Activated T-cell treated with anti-CD3 and anti-CD28 coated beads for 4 hours (primary cell): ENCODE measurements at regions not wholly inside any gene's neighbourhood (a gene's known extent, or its start where the extent isn't known, plus 50 kb on each side); places are given as distances from the start of the nearest gene placed in this dataset.

Experiments used
- DNase-seq: peaks from one replicate; pipeline ENCODE4 v3.0.0-alpha.2; 2020

GRCh38 chr5:98986587-98986986 lies 57.8 kb upstream of the CHD1 start:
- DNase-seq: no peak

GRCh38 chr5:98982880-98983279 lies 54.1 kb upstream of the CHD1 start:
- DNase-seq: no peak
